ENCODE measurements at regions not wholly inside any gene's neighbourhood (a gene's known extent, or its start where the extent isn't known, plus 50 kb on each side); places are given as distances from the start of the nearest gene placed in this dataset.

DNA sequence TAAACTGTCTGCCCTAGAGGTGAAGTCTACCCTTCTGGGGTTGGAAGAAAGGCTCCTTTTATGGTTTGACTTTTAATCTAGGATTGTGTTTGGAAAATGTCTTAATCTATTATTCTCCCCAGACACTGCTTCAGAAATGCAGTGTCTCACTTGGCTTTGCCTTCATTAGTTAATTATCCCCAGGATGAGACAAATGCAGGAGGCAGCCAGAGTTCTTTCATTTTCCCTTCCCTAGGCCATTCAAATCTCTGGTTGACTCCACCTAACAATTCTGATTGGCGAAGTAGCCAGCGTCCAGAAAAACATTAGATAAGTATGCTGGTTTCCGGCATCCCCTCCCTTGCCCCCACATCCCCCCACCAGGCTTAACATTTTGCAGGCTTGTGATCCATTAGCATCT, 325.8 kb upstream of the PBX1 start:
- Histone ChIP-seq H3K9me3 (ENCODE audit: control insufficient read depth, insufficient read depth, low read length) (no peaks in the 10 kb centered on the region), H2BK20ac (ENCODE audit: low read depth, low read length) (no peak overlapping the region), H3K18ac (ENCODE audit: low read depth, low read length) (no peak overlapping the region), H3K4me1 (ENCODE audit: control insufficient read depth, insufficient read depth, low read length) (no peaks in the 10 kb centered on the region), H3K9me1 (ENCODE audit: insufficient read depth, low read length) (no peaks in the 10 kb centered on the region), H3K4me2 (ENCODE audit: low read depth, low read length) (no peak overlapping the region), H4K20me1 (ENCODE audit: insufficient read depth, low read length) (no peaks in the 10 kb centered on the region), H3K79me1 (ENCODE audit: low read depth in 1 of 2, low read length in 2 of 2) (no peaks in the 10 kb centered on the region), H2BK5ac (ENCODE audit: low read depth, low read length, poor library complexity, severe bottlenecking) (no peak overlapping the region), H4K5ac (ENCODE audit: low read depth, low read length) (no peak overlapping the region), H2AK9ac (replicated peaks; ENCODE audit: low read depth, low read length, poor library complexity) (no peak overlapping the region), H2BK120ac (ENCODE audit: low read depth, low read length) (no peak overlapping the region), H2AFZ (replicated peaks; ENCODE audit: low read length, poor library complexity) (no peak overlapping the region), H3K56ac (ENCODE audit: extremely low read depth, insufficient read depth, low read length) (no peak overlapping the region), H3K27me3 (ENCODE audit: control insufficient read depth, insufficient read depth, low read length) (no peaks in the 10 kb centered on the region), H3K36me3 (ENCODE audit: control insufficient read depth, insufficient read depth, low read length) (no peaks in the 10 kb centered on the region), H3K9ac (ENCODE audit: low read depth, low read length) (no peak overlapping the region), H4K8ac (ENCODE audit: low read depth in 2 of 2, low read length in 2 of 2) (no peak overlapping the region), H3K4ac (ENCODE audit: low read depth, low read length) (no peak overlapping the region), H3K14ac (replicated peaks; ENCODE audit: low read depth, low read length) (no peak overlapping the region), H4K91ac (ENCODE audit: insufficient read depth, low read depth, low read length) (no peak overlapping the region), H3K4me3 (ENCODE audit: insufficient read depth, low read depth, low read length) (no peak overlapping the region), H2BK15ac (ENCODE audit: low read depth, low read length) (no peak overlapping the region), H2AK5ac (ENCODE audit: low read depth, low read length) (no peak overlapping the region), H3K27ac (ENCODE audit: insufficient read depth, low read length) (no peak overlapping the region), H3K23ac (ENCODE audit: low read depth, low read length) (no peak overlapping the region)
- dilution Hi-C loops (cut with HindIII; ENCODE audit: low sequenced_read_pairs, unreplicated experiment): no loop called here
- ChIA-PET CTCF (interaction anchor here (0.7 kb wide), 1 partner anchor 21 kb away, joined by 4 read pairs; no protein-coding TSS in a partner anchor), POLR2A (ENCODE audit: unreplicated experiment) (no interaction called here)
- in situ Hi-C loops (cut with MboI; ENCODE audit: low sequenced_read_pairs): no loop called here
- intact Hi-C loops (cut with micrococcal nuclease): no loop called here
- ATAC-seq (ENCODE audit: low read depth) (no peak), DNase-seq (no peak)
- no CpG with 5 or more reads among the region's 3 CpGs for WGBS, 2 experiments (ENCODE audit: extremely low coverage in 2 of 2, insufficient read length in 1 of 2)
- TF ChIP-seq POLR2A (IDR thresholded peaks at IDR 0.05; ENCODE audit: low read depth, low read length) (no peak), NFE2L2 (IDR thresholded peaks at IDR 0.05; ENCODE audit: low read depth, low read length) (no peak), CEBPB (IDR thresholded peaks at IDR 0.05; ENCODE audit: low read depth, low read length) (no peak)
- BruUV-seq (replicated peaks): no TSS peak

All from IMR-90 (cell line).